Left ventricle myocardium inferior (tissue), 1 donor: ENCODE measurements at regions not wholly inside any gene's neighbourhood (a gene's known extent, or its start where the extent isn't known, plus 50 kb on each side); places are given as distances from the start of the nearest gene placed in this dataset.
"Not testable (repeated sequence)": the region's sequence is repeated elsewhere in the genome, so short reads cannot be mapped to it uniquely, and the experiment has no call there.

ENCODE experiments used
- DNase-seq: peaks from one replicate; pipeline ENCODE4 v3.0.0-alpha.2; 2020
- H3K27ac ChIP-seq: fragments of 200-600 bp; replicated peaks from 2 replicates; pipeline ENCODE4 v1.8.0; 2021
- H3K27me3 ChIP-seq: fragments of 200-600 bp; 2 replicates; pipeline ENCODE4 v1.8.0; 2021; ENCODE audit warnings: low read depth
- H3K36me3 ChIP-seq: fragments of 200-600 bp; 2 replicates; pipeline ENCODE4 v1.8.0; 2021
- H3K4me1 ChIP-seq: fragments of 200-600 bp; 2 replicates; pipeline ENCODE4 v1.8.0; 2021
- H3K4me3 ChIP-seq: fragments of 200-600 bp; 2 replicates; pipeline ENCODE4 v1.8.0; 2021; ENCODE audit warnings: mild to moderate bottlenecking, moderate library complexity
- H3K9me3 ChIP-seq: fragments of 200-600 bp; replicated peaks from 2 replicates; pipeline ENCODE4 v1.8.0; 2021
- intact Hi-C: fragments of 100-400 bp; cut with micrococcal nuclease; formaldehyde crosslinking; loops from one replicate; pipeline ENCODE4 v1.11.0; 2022
- TF ChIP-seq, protein P1 (sequence below): fragments of 200-600 bp; IDR thresholded peaks from 2 replicates; pipeline ENCODE4 v1.8.0; 2021; ENCODE audit warnings: antibody characterized with exemption, mild to moderate bottlenecking, borderline replicate concordance
- donor health status: DM: no; HTN: yes; CAD: no; lungs with severe emphysema.

DNA sequence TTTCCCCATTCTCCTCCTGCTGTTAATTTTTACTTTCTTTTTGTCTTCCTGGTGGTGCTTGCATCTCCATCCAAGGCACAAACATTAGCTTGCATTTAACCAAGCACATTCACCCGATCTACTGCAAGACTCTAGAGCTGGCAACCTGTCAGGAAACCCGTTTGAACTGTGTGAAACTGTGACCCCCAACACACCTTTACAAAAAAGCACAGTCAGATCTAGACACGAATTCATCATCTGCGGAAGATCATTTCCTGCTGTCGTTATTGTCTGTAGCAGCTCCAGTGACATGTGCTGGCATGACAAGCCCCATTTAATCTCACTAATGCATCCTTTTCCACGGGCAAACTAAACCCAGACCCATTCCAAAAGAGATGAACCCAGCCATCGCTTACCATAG is 340.5 kb downstream of the VRK1 start:
- Histone ChIP-seq H3K36me3 (no peaks in the 10 kb centered on the region), H3K27me3 (peaks cover 28% of the 10 kb centered on the region), H3K4me3 (no peak overlapping the region), H3K4me1 (no peaks in the 10 kb centered on the region), H3K9me3 (no peaks in the 10 kb centered on the region), H3K27ac (no peak overlapping the region)
- no peak for DNase-seq
- intact Hi-C loops = no loop called here
- TF ChIP-seq, protein P1, sequence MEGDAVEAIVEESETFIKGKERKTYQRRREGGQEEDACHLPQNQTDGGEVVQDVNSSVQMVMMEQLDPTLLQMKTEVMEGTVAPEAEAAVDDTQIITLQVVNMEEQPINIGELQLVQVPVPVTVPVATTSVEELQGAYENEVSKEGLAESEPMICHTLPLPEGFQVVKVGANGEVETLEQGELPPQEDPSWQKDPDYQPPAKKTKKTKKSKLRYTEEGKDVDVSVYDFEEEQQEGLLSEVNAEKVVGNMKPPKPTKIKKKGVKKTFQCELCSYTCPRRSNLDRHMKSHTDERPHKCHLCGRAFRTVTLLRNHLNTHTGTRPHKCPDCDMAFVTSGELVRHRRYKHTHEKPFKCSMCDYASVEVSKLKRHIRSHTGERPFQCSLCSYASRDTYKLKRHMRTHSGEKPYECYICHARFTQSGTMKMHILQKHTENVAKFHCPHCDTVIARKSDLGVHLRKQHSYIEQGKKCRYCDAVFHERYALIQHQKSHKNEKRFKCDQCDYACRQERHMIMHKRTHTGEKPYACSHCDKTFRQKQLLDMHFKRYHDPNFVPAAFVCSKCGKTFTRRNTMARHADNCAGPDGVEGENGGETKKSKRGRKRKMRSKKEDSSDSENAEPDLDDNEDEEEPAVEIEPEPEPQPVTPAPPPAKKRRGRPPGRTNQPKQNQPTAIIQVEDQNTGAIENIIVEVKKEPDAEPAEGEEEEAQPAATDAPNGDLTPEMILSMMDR = no peak

DNA sequence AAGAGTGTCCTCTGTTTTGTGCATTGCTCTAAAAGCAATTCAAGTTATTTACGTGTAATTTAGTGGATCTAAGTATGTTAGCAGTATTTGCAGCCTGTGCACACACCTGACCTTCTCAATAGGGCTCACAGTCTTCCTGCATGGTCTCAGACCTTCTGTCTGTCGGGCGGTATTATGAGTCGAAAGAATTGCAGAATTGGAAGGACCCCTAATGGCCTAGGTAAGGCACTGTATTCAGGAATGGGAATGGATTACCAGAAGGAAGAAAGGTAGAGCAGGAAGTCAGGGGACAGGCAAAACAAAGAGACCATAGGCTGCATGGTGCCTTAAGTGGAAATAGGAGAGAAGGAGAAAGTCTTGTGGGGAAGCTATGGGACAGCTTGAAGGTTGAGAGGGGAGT is 341.6 kb downstream of the VRK1 start:
- intact Hi-C loops = no loop called here

DNA sequence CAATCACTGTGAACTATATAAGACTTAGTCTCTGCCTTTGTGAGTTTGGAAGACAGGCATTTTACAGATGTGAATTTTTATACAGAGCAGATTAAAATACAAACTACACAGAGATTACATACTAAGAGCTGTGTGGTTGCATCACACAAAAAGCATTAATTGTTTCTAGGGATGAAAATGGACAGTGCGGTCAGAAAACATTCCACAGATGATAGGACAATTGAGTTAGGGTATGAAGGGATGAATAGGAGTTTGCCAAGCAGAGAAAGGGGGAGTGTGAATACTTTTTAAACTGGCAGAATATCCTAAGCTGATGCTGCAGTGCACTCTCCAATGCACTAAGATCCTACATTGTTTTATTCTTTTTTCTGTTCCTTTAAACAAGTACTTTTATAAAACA is 345.8 kb downstream of the VRK1 start:
- H3K4me3 ChIP-seq = no peak overlapping the region
- TF ChIP-seq, protein P1 = no peak
- H3K9me3 ChIP-seq = no peaks in the 10 kb centered on the region
- no peaks in the 10 kb centered on the region for H3K36me3 ChIP-seq
- no peak overlapping the region for H3K27ac ChIP-seq
- H3K4me1 ChIP-seq = no peaks in the 10 kb centered on the region
- H3K27me3 ChIP-seq = peaks cover 39% of the 10 kb centered on the region
- DNase-seq = no peak
- intact Hi-C loops = no loop called here

More for the DNA sequence above, 341.6 kb downstream of the VRK1 start:
- no peaks in the 10 kb centered on the region for H3K36me3 ChIP-seq
- TF ChIP-seq, protein P1 = no peak
- peaks cover 32% of the 10 kb centered on the region for H3K27me3 ChIP-seq
- H3K9me3 ChIP-seq = no peaks in the 10 kb centered on the region
- H3K4me1 ChIP-seq = no peaks in the 10 kb centered on the region
- no peak overlapping the region for H3K27ac ChIP-seq
- no peak overlapping the region for H3K4me3 ChIP-seq
- no peak for DNase-seq

DNA sequence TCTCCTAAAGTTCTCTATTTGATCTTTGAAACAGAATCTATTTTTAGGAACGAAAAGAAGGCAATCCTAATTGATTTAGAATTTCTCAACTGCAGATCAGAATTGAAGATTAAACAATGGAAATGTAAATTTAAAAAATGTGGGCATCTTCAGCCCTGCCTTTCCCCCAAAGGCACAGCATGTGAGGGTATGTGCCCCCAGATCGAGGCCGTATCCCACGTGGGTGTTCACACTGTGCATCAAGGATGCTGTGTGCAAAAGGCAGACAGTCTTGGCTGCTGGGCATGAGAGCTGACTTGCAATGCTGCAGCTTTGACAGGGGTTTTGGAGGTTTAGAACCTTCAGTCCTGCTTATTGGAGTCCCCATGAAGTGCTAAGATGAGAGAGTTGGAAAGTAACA is 346.3 kb downstream of the VRK1 start:
- Histone ChIP-seq H3K27ac (no peak overlapping the region), H3K4me3 (no peak overlapping the region), H3K27me3 (peaks cover 39% of the 10 kb centered on the region), H3K36me3 (no peaks in the 10 kb centered on the region), H3K9me3 (no peaks in the 10 kb centered on the region), H3K4me1 (no peaks in the 10 kb centered on the region)
- no peak for DNase-seq
- intact Hi-C loops = no loop called here
- TF ChIP-seq, protein P1 = no peak

DNA sequence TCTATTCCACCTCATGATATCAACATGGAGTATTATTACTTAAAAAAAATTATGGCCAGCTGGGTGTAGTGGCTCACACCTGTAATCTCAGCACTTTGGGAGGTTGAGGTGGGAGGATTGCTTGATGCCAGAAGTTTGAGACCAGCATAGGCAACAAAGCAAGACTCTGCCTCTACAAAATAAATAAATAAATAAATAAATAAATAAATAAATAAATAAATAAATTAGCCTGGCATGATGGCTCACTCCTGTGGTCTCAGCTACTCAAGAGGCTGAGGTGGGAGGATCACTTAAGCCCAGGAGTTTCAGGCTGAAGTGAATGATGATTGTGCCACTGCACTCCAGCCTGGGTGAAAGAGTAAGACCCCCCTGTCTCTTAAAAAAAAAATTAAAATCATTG is 350.8 kb downstream of the VRK1 start:
- peaks cover 26% of the 10 kb centered on the region for H3K27me3 ChIP-seq
- intact Hi-C loops, H3K27ac ChIP-seq, H3K9me3 ChIP-seq, H3K36me3 ChIP-seq, DNase-seq, H3K4me1 ChIP-seq, H3K4me3 ChIP-seq: not testable (repeated sequence)

DNA sequence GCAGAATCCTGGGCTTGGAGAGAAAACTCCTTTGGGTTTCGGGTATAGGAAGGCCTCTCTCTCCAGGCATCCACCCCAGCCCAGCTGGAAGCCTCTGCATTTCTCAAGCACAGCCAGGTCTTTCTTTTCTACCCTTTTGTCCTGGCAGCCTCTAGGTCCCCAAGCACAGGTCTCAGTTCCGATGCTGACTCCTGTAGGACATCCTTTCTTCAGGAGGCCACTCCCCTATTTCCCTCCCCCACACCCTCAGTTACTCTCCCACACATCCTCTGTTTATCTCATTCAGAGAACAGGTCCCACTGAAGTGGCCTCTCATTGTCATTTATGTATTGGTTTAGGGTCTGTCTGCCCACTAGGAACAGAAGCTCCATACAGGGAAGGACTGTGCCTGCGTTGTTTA is 352.6 kb downstream of the VRK1 start:
- no peak for DNase-seq
- Histone ChIP-seq H3K27me3 (peaks cover 20% of the 10 kb centered on the region), H3K36me3 (no peaks in the 10 kb centered on the region), H3K4me1 (no peaks in the 10 kb centered on the region), H3K4me3 (no peak overlapping the region), H3K9me3 (no peaks in the 10 kb centered on the region), H3K27ac (no peak overlapping the region)
- intact Hi-C loops = no loop called here
- TF ChIP-seq, protein P1 = no peak
